GM21576 (cell line): ENCODE measurements at regions not wholly inside any gene's neighbourhood (a gene's known extent, or its start where the extent isn't known, plus 50 kb on each side); places are given as distances from the start of the nearest gene placed in this dataset.

Source experiments
- ATAC-seq: cut with Tn5 transposase; IDR thresholded peaks from one replicate; pipeline ENCODE4 v1.9.1; 2021; ENCODE audit warnings: mild to moderate bottlenecking, moderate library complexity; ENCODE audit not compliant: unreplicated experiment

- no peak for ATAC-seq
Measured at GRCh38 chr12:22740656-22741355, 115.8 kb downstream of the ETNK1 start.

DNA sequence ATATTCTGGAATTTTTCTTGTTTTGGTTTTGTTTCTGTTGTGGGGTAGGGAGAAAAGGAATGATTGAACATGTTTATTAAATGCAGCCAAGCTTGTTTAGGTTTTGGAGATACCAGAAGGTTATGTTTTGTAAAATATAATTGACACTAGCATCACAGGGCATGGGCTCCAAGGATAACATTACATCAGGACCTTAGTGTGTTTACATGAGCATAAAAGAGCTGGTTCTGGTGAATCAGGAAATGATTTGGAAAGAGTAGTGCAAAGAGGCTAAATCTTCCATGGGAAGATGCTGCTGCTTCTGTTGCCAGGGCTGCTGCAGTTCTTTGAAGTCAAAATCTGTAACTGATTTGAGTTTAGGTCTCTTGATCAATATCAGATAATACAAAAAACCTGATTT is 118.7 kb downstream of the ETNK1 start:
- no peak for ATAC-seq

- ATAC-seq = no peak
Measured at GRCh38 chr12:22744197-22744596, 119.2 kb downstream of the ETNK1 start.

DNA sequence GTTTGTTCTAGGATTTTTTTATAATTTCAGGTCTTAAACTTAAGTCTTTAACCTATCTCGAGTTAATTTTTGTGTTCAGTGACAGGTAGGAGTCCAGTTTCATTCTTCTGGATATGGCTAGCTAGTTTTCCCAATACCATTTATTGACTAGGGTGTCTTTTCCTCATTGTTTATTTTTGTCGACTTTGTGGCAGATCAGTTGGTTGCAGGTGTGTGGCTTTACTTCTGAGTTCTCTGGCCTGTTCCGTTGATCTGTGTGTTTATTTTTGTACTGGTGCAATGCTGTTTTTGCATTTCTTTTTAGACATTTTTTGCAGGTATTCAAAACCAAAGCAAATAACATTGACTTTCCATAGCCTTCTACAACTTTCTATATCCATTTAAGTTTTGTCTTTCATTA is 121.7 kb downstream of the ETNK1 start:
- ATAC-seq = no peak

DNA sequence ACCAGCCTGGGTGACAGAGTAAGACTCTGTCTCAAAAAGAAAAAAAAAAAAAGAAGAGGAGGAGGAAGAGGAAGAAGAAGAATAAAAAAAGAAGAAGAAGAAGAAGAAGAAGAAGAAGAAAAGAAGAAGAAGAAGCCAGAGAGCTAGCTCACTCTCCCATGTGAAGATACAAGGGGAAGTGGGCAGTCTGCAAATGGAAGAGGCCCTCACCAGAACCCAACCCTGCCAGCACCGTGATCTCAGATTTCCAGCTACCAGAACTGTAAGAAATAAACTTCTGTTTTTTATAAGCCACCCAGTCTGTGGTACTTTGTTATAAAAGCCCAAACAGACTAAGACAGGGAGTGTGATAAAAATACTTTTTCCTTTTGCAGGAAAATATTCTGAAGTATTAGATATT is 130.7 kb downstream of the ETNK1 start:
- no peak for ATAC-seq

DNA sequence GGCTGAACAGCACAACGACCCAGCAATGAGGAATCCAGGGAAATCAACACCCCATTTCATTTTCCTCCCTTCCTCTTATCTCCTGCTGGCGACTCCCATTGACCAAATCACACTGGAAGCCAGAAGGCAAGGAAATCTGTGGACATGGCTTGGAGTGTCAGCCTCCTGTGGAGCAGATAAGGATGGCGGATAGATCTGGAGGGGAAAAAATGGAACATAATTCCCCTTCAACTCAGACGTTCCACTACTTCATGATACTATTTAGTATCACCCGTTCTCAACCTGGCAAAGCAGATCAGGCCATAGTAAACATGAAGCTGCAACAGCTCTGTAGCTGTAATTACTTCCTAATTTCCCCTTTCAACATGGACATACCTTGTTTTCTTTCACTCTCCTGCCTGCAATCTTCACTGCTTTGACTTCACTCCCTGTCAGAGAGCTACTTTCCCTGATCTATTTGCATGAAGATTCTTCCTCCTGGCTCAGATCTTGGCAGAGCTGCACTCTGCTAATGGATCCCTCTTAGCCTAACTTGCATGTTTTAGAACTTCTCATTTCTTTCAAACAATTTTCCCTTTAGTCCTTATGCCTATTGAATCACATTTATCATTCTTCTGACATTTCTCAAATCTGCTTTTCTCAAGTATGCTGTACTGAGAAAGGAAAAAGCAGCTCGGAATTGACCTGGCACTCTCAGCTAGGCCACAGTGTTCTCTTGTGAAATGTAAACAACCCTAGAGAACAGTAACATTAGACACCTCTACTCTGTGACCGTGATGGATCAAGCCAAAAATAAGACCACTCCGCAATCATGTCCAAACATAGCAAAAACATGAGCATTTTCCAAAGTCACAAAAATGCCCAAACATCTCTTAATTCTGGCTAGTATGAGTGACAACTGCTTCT is 135.1 kb downstream of the ETNK1 start:
- no peak for ATAC-seq

- ATAC-seq = no peak
Measured at GRCh38 chr12:22765421-22766130, 140.6 kb downstream of the ETNK1 start.

GRCh38 chr12:22766911-22767420 is 142.0 kb downstream of the ETNK1 start:
- ATAC-seq = no peak

DNA sequence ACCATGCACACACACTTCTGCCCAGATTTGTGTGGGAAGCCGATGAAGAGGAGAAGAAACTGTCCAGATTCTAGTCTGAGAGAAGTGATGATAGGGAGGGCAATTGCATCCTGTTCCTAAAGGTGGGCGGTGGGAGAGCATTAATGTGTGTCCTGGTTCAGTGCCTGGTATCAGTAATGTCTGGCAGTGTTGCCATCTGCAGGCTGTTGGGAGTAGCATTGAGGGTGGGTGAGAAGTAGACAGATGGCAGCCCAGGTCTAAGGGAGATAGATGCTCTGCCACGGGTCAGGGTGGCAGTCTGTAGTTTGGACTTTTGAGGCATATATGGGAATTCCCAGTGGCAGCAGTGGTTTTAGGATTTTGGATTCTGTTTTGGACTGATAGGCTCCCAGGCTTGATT is 156.4 kb downstream of the ETNK1 start:
- no peak for ATAC-seq

DNA sequence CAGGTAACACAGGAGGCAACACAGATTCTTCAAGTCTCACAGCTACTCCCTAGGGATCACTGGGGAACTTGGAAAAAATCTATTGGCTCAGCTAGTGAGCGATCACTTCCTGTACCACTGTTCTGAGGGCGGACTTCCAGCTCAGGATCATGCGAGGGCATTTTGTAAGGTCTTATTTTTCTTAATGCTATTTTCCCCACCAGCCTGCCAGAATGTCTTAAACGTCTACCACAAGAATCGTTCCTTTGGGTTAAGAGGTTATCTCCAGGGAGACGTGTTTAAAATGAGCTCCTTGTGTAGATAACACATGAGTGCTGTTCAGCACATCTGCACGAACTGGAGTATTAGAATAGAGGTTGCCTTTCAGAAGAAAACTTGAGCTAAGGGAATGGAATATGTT is 162.6 kb downstream of the ETNK1 start:
- ATAC-seq = no peak

DNA sequence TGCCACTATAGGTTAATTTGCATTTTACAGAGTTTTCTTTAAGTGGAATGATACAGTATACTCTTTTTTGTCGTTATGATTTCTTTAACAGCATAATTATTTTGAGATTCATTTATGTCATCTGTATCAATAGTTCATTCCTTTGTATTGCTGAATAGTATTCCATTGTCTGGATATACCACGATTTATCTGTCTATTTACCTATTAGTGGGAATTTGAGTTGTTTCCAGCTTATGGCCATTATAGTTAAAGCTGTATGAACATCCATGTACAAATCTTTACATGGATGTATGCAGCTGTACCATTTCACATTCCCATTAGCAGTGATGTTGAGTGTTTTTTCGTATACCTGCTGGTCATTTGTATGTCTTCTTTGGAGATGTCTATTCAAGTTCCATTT is 163.9 kb downstream of the ETNK1 start:
- no peak for ATAC-seq

DNA sequence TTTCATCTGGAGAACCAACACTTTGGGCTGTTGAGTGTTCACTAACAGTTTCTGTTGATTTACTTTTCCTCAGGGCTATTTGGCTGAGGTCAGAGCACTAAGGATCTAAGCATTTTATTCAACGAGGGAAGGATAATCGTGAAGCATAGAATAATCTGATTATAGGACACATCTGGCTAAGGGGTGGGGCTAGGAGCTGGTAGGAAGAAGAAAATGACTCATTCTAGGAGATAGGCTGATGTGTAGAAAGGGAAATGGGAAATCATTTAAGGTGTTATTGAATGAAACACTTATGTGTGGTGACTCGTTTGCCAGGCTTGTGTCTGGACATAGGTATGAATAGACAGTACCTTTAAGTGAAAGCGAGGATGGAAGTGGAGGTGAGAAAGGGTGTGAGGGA is 167.2 kb downstream of the ETNK1 start:
- no peak for ATAC-seq

- no peak for ATAC-seq
Measured at GRCh38 chr12:22794017-22794416, 169.0 kb downstream of the ETNK1 start.

DNA sequence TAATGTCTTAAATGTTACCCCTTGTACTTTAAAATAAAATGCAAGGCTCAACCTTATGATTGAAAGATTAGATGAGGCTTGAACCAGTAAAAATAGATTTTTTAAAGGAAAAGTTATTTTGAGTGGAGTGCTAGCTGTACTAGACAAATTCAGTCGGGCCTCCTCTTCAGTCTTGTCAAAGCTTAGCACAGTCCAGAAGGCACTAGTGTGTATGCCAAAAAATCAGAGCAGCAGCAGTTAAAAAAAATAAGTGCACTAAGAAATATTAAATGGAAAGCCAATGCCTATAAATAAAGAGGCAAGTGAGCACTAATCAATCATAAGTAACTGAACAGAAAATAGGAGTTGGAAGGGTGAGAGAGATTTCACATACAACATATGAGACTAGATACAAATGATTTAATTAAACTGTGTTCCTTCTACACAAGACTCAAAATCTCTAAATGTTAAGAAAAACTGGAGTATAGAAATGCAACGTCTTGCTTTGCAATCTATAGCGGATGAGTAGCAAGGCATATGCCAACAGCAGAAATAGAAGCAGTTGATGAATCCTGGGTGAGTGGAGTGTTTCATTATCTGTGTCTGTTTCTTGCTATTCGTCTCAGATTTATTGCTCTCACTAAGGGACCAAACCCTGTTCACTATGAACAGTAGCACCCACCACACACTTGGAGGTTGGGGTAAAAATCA is 172.1 kb downstream of the ETNK1 start:
- no peak for ATAC-seq

GRCh38 chr12:22797701-22798100 is 172.7 kb downstream of the ETNK1 start:
- no peak for ATAC-seq

- ATAC-seq = no peak
Measured at GRCh38 chr12:22798116-22798515, 173.1 kb downstream of the ETNK1 start.

GRCh38 chr12:22799503-22799902 is 174.5 kb downstream of the ETNK1 start:
- no peak for ATAC-seq

DNA sequence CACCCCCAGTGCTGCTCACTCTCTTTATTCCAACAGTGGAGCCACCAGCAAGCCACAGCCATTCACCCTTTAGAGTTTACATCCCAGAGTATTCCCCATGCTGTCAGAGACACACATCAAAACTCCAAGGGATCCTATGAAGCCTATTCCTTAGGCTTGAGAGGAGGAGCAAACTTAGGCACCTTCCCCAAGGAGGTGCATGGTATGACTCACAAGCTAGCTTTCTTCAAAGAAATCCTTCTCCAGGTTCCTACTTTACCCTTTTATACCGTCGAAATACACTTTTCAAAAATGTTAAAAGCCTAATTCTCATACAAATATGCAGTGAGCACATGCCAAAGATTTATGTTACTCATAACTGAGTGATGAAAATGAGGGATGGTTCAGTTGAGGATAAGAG is 175.4 kb downstream of the ETNK1 start:
- ATAC-seq = no peak

GRCh38 chr12:22802883-22803630 is 178.1 kb downstream of the ETNK1 start:
- no peak for ATAC-seq

GRCh38 chr12:22803725-22804124 is 178.8 kb downstream of the ETNK1 start:
- ATAC-seq = no peak
